ENCODE measurements at regions not wholly inside any gene's neighbourhood (a gene's known extent, or its start where the extent isn't known, plus 50 kb on each side); places are given as distances from the start of the nearest gene placed in this dataset.

DNA sequence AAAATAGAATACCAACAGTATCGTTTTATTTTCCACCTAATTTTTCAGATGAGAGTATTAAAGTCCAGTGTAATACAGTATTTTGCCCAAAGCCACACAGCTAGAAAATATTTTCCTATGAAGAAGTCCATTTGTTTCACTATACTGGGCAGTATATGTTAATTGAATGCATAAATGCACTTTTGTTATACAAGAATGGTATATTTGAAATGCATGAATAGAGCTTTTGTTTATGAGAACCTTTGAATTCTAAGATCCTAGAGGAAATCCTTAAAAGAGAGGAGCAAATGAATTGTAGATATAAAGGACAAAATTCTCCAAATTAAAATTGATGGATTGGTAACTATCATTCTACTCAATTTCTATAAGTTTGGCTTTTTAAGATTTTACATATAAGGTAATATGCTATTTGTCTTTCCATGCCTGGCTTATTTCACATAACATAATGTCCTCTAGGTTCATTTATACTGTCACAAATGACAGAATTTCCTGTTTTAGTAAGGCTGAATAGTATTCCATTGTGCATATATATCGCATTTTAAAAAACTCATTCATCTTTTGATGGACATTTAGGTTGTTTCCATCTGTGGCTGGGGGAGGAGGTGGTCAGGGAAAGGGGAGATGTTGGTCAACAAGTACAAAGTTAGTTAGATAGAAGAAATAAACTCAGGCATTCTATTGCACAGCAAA lies 136.6 kb upstream of the DCN start:
- TF ChIP-seq, protein P1, sequence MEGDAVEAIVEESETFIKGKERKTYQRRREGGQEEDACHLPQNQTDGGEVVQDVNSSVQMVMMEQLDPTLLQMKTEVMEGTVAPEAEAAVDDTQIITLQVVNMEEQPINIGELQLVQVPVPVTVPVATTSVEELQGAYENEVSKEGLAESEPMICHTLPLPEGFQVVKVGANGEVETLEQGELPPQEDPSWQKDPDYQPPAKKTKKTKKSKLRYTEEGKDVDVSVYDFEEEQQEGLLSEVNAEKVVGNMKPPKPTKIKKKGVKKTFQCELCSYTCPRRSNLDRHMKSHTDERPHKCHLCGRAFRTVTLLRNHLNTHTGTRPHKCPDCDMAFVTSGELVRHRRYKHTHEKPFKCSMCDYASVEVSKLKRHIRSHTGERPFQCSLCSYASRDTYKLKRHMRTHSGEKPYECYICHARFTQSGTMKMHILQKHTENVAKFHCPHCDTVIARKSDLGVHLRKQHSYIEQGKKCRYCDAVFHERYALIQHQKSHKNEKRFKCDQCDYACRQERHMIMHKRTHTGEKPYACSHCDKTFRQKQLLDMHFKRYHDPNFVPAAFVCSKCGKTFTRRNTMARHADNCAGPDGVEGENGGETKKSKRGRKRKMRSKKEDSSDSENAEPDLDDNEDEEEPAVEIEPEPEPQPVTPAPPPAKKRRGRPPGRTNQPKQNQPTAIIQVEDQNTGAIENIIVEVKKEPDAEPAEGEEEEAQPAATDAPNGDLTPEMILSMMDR (IDR thresholded peaks at IDR 0.05) = no peak
- no peak for TF ChIP-seq POLR2A (IDR thresholded peaks at IDR 0.05)
- no peak for TF ChIP-seq POLR2AphosphoS5 (IDR thresholded peaks at IDR 0.05)
- no peak for TF ChIP-seq EP300 (IDR thresholded peaks at IDR 0.05)

Data from sigmoid colon (tissue), 4 donors.